Fibroblast of lung (primary cell): ENCODE measurements at regions not wholly inside any gene's neighbourhood (a gene's known extent, or its start where the extent isn't known, plus 50 kb on each side); places are given as distances from the start of the nearest gene placed in this dataset.

ENCODE experiments used
- EZH2 ChIP-seq: IDR thresholded peaks from 2 replicates; pipeline ENCODE4 v1.5.1; 2012; ENCODE audit warnings: low read length, control low read depth, mild to moderate bottlenecking; ENCODE audit errors: missing control alignments
- TF ChIP-seq, protein P1 (sequence below), 2 donors: IDR thresholded peaks in 1 of 2; conservative IDR thresholded peaks in 1 of 2; 1 replicate in 1 of 2; 2 replicates in 1 of 2; pipeline ENCODE4 v1.5.1; 2011 to 2012; ENCODE audit warnings: low read length in 2 of 2, control low read depth in 1 of 2, inconsistent platforms in 1 of 2, low read depth in 1 of 2, mild to moderate bottlenecking in 1 of 2

GRCh38 chr2:12107321-12107720 is 360.9 kb downstream of the LPIN1 start:
- TF ChIP-seq, protein P1, sequence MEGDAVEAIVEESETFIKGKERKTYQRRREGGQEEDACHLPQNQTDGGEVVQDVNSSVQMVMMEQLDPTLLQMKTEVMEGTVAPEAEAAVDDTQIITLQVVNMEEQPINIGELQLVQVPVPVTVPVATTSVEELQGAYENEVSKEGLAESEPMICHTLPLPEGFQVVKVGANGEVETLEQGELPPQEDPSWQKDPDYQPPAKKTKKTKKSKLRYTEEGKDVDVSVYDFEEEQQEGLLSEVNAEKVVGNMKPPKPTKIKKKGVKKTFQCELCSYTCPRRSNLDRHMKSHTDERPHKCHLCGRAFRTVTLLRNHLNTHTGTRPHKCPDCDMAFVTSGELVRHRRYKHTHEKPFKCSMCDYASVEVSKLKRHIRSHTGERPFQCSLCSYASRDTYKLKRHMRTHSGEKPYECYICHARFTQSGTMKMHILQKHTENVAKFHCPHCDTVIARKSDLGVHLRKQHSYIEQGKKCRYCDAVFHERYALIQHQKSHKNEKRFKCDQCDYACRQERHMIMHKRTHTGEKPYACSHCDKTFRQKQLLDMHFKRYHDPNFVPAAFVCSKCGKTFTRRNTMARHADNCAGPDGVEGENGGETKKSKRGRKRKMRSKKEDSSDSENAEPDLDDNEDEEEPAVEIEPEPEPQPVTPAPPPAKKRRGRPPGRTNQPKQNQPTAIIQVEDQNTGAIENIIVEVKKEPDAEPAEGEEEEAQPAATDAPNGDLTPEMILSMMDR (conservative IDR thresholded peaks at IDR 0.05 in 1 of 2, IDR thresholded peaks at IDR 0.05 in 1 of 2; ENCODE audit: low read depth in 1 of 2, low read length in 2 of 2), result no peak
- no peak for TF ChIP-seq EZH2
